HCT116 (cell line): ENCODE measurements at regions not wholly inside any gene's neighbourhood (a gene's known extent, or its start where the extent isn't known, plus 50 kb on each side); places are given as distances from the start of the nearest gene placed in this dataset.

Experiments used
- CTCF ChIP-seq, 3 experiments: fragments of 200-600 bp in 1 of 3; sonication (generic) in 1 of 3; IDR thresholded peaks in 2 of 3; conservative IDR thresholded peaks in 1 of 3; 2 replicates each; pipeline ENCODE4 v1.5.1; 2012 to 2017; ENCODE audit warnings: low read depth in 2 of 3, low read length in 2 of 3, antibody characterized with exemption in 1 of 3, borderline replicate concordance in 1 of 3, control low read depth in 1 of 3, mild to moderate bottlenecking in 1 of 3, mixed read lengths in 1 of 3, mixed run types in 1 of 3, moderate library complexity in 1 of 3; ENCODE audit not compliant: insufficient read depth in 1 of 3
- EZH2 ChIP-seq: fragments of 200-600 bp; sonication (generic); IDR thresholded peaks from 2 replicates; pipeline ENCODE4 v1.6.1; 2017; ENCODE audit warnings: antibody characterized with exemption, mixed run types
- MAX ChIP-seq: IDR thresholded peaks from 2 replicates; pipeline ENCODE4 v1.6.1; 2012

DNA sequence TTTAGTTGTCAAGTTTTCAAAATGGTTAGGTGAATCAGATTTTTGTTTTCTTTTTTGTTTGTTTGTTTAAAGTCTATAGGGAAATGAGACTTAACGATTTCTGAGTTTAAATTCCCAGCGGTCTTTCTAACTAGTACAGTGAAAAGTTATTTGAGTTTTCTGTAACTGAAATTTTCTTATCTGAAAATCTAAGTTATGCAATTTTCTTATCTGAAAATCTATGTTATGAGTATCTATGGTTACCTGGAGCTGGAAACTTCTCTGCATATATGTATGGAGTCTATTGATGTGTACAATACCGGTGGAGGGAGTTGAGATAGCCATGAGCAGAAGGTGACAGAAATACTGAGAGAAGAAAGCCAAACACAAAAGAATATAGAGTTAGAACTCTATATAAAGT, 102.6 kb downstream of the MANEA start:
- TF ChIP-seq MAX: no peak
- no peak for TF ChIP-seq CTCF (IDR thresholded peaks at IDR 0.05 in 2 of 3, conservative IDR thresholded peaks at IDR 0.05 in 1 of 3; ENCODE audit: borderline replicate concordance in 1 of 3, insufficient read depth in 1 of 3, low read depth in 2 of 3, low read length in 2 of 3)
- no peak for TF ChIP-seq EZH2
